K562 (cell line): ENCODE measurements at regions not wholly inside any gene's neighbourhood (a gene's known extent, or its start where the extent isn't known, plus 50 kb on each side); places are given as distances from the start of the nearest gene placed in this dataset.

Experiments
- ATAC-seq: fragments of 200-7000 bp; cut with Tn5 transposase; 3 replicates; pipeline ENCODE4 v1.9.1; 2020; ENCODE audit warnings: moderate library complexity
- BruUV-seq: library from RNA; stranded (reverse); fragments of 400-500 nt; replicated peaks from 2 replicates; lab custom pipeline; 2021; lab: Mats Ljungman, UMichigan
- CTCF ChIA-PET: fragments of 300-600 bp; formaldehyde crosslinking; extraction: SDS; loops from one replicate; lab custom pipeline; 2021; ENCODE audit warnings: low intra/inter-chr PET ratio; lab: Yijun Ruan, JAX
- POLR2A ChIA-PET: fragments of 300-600, 350-650 bp; sonication (Branson Sonifier 250); formaldehyde crosslinking; extraction: SDS; loops from one replicate; lab custom pipeline; 2021; ENCODE audit warnings: antibody characterized with exemption, inconsistent platforms; lab: Yijun Ruan, JAX
- DNase-seq, 4 experiments: peaks; one replicate each; pipeline versions ENCODE4 v3.0.0 to v3.0.0-alpha.2; 2011 to 2018; ENCODE audit warnings: low spot score in 3 of 4, mixed read lengths in 3 of 4; ENCODE audit errors: extremely low read depth in 1 of 4
- FAIRE-seq: peaks from 2 replicates; lab custom pipeline; 2011; peaks lifted over from hg19 to GRCh38; lab: Jason Lieb, UNC
- H2AFZ ChIP-seq: 2 replicates; pipeline ENCODE4 v1.6.0; 2011; ENCODE audit warnings: low read depth, low read length, control low read depth, inconsistent platforms
- H3K27ac ChIP-seq: fragments of 200-600 bp; 3 replicates; pipeline ENCODE4 v1.8.0; 2011; ENCODE audit warnings: low read depth, mild to moderate bottlenecking, control low read depth, inconsistent platforms, low read length, moderate library complexity, mixed read lengths; ENCODE audit errors: extremely low read depth
- H3K27me3 ChIP-seq, 2 experiments: fragments of 300-600 bp in 1 of 2; 2 replicates in 1 of 2; 3 replicates in 1 of 2; pipeline versions ENCODE4 v1.6.0 to v1.8.0; 2011; ENCODE audit warnings: inconsistent platforms in 2 of 2, low read length in 2 of 2, mild to moderate bottlenecking in 1 of 2, mixed read lengths in 1 of 2, moderate library complexity in 1 of 2; ENCODE audit not compliant: control insufficient read depth in 2 of 2, insufficient read depth in 2 of 2
- H3K36me3 ChIP-seq: fragments of 300-600 bp; 3 replicates; pipeline ENCODE4 v1.8.0; 2011; ENCODE audit warnings: mild to moderate bottlenecking, low read length, inconsistent platforms; ENCODE audit not compliant: control insufficient read depth, insufficient read depth
- H3K4me1 ChIP-seq, 2 experiments: fragments of 200-600 bp in 1 of 2; replicated peaks in 1 of 2; 2 replicates in 1 of 2; 3 replicates in 1 of 2; pipeline versions ENCODE4 v1.5.1 to v1.8.0; 2011; ENCODE audit warnings: inconsistent platforms in 2 of 2, low read length in 2 of 2, mild to moderate bottlenecking in 1 of 2, mixed read lengths in 1 of 2, moderate library complexity in 1 of 2; ENCODE audit not compliant: control insufficient read depth in 2 of 2, insufficient read depth in 2 of 2
- H3K4me2 ChIP-seq: 2 replicates; pipeline ENCODE4 v1.6.1; 2011; ENCODE audit warnings: low read length, control low read depth, inconsistent platforms, mixed read lengths; ENCODE audit not compliant: insufficient read depth
- H3K4me3 ChIP-seq: fragments of 200-600 bp; sonication (generic), shearing (Covaris generic); 2 replicates; pipeline ENCODE4 v1.5.1; 2016; ENCODE audit warnings: control low read depth, inconsistent platforms
- H3K79me2 ChIP-seq: fragments of 200-600 bp; 3 replicates; pipeline ENCODE4 v1.8.0; 2011; ENCODE audit warnings: low read length, inconsistent platforms; ENCODE audit not compliant: control insufficient read depth, insufficient read depth
- H3K9ac ChIP-seq, 2 experiments: 2 replicates each; pipeline versions ENCODE4 v1.6.0 to v1.6.1; 2011; ENCODE audit warnings: low read depth in 2 of 2, low read length in 2 of 2, control low read depth in 1 of 2, inconsistent platforms in 1 of 2, mild to moderate bottlenecking in 1 of 2, mixed read lengths in 1 of 2; ENCODE audit not compliant: insufficient read depth in 1 of 2
- H3K9me1 ChIP-seq: one replicate; pipeline ENCODE4 v1.6.0; 2011; ENCODE audit warnings: inconsistent platforms, mild to moderate bottlenecking, low read length, moderate library complexity; ENCODE audit not compliant: control insufficient read depth, insufficient read depth
- H3K9me3 ChIP-seq: replicated peaks from 2 replicates; pipeline ENCODE4 v1.5.1; 2011; ENCODE audit warnings: low read depth, low read length, inconsistent platforms; ENCODE audit not compliant: control insufficient read depth, insufficient read depth
- H4K20me1 ChIP-seq: replicated peaks from 2 replicates; pipeline ENCODE4 v1.6.1; 2011; ENCODE audit warnings: low read length, inconsistent platforms, mixed read lengths; ENCODE audit not compliant: control insufficient read depth, insufficient read depth
- ERF ChIP-seq: fragments of 450-650 bp; formaldehyde crosslinking; IDR thresholded peaks from 2 replicates; pipeline ENCODE4 v1.4.0; 2020; ENCODE audit warnings: mild to moderate bottlenecking, mixed read lengths
- FOXJ2 ChIP-seq: fragments of 200-800 bp; sonication (Bioruptor generic); IDR thresholded peaks from 2 replicates; pipeline ENCODE4 v1.6.1; 2016; ENCODE audit warnings: missing genetic modification characterization, missing compliant biosample characterization
- KLF16 ChIP-seq: IDR thresholded peaks from 2 replicates; pipeline ENCODE4 v1.6.1; 2016; ENCODE audit warnings: antibody characterized with exemption
- POLR2G ChIP-seq: fragments of 200-400 bp; formaldehyde crosslinking; IDR thresholded peaks from 2 replicates; pipeline ENCODE4 v1.6.1; 2017; ENCODE audit warnings: low read depth, mild to moderate bottlenecking, antibody characterized with exemption, low read length, moderate library complexity
- RBM39 ChIP-seq: fragments of 200-400 bp; formaldehyde crosslinking; optimal IDR thresholded peaks from 2 replicates; pipeline ENCODE3; 2018; ENCODE audit warnings: low read depth, low read length
- THAP12 ChIP-seq: fragments of 250-450 bp; sonication (Bioruptor Pico); IDR thresholded peaks from 2 replicates; pipeline ENCODE4 v1.9.0; 2021; ENCODE audit warnings: mild to moderate bottlenecking, inconsistent platforms
- ZNF778 ChIP-seq: fragments of 450-650 bp; formaldehyde crosslinking; IDR thresholded peaks from 2 replicates; pipeline ENCODE4 v1.4.0; 2020; ENCODE audit warnings: mild to moderate bottlenecking, moderate library complexity
- in situ Hi-C: fragments of 300-500 bp; cut with MboI; formaldehyde crosslinking; loops from 4 replicates; pipeline ENCODE4 v1.15.0; 2018; ENCODE audit warnings: inconsistent platforms, mixed read lengths
- intact Hi-C: fragments of 100-400 bp; cut with micrococcal nuclease; formaldehyde crosslinking; loops from 2 replicates; pipeline ENCODE4 v1.14.2; 2022
- TF ChIP-seq, protein P1 (sequence below): fragments of 450-650 bp; formaldehyde crosslinking; conservative IDR thresholded peaks from 2 replicates; pipeline ENCODE4 v1.4.0; 2022; ENCODE audit warnings: mild to moderate bottlenecking, missing genetic modification characterization

DNA sequence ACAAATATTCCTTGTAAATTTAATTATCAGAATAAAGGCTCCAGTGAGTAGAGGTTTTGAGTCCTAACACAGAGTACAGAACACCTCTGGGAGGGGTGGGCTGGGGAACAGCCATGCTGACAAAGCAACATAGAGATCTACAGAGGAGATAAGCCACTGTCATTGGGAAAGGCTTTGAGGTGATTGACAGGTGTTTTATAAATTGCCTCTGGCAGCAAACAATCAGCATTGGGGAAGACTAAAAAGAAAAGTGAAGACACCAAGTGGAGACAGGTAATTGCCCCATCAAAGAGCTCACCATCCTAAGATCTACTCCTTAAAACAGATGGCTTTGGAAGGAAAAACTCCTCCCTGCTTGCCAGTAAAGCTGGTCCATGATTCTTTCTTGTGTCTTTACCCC lies 189.7 kb upstream of the TLE4 start:
- no peak overlapping the region for H3K9ac ChIP-seq
- BruUV-seq, result no TSS peak
- no peaks in the 10 kb centered on the region for H3K9me1 ChIP-seq
- no peak overlapping the region for H3K27ac ChIP-seq
- ChIA-PET POLR2A (no interaction called here), CTCF (no interaction called here)
- in situ Hi-C loops (no loop called here), intact Hi-C loops (no loop called here)
- no peaks in the 10 kb centered on the region for H3K4me1 ChIP-seq
- H2AFZ ChIP-seq, result no peak overlapping the region
- FAIRE-seq (no peak), DNase-seq (no peak), ATAC-seq (no peak)
- TF ChIP-seq ZNF778 (CRISPR knock-in tag) (no peak), ERF (no peak), POLR2G (no peak), KLF16 (no peak), THAP12 (CRISPR knock-in tag) (no peak), RBM39 (no peak), FOXJ2 (tag) (no peak)
- TF ChIP-seq, protein P1, sequence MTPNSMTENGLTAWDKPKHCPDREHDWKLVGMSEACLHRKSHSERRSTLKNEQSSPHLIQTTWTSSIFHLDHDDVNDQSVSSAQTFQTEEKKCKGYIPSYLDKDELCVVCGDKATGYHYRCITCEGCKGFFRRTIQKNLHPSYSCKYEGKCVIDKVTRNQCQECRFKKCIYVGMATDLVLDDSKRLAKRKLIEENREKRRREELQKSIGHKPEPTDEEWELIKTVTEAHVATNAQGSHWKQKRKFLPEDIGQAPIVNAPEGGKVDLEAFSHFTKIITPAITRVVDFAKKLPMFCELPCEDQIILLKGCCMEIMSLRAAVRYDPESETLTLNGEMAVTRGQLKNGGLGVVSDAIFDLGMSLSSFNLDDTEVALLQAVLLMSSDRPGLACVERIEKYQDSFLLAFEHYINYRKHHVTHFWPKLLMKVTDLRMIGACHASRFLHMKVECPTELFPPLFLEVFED, result no peak
- H3K27me3 ChIP-seq, result no peaks in the 10 kb centered on the region
- no peaks in the 10 kb centered on the region for H4K20me1 ChIP-seq
- no peaks in the 10 kb centered on the region for H3K79me2 ChIP-seq
- H3K4me2 ChIP-seq, result no peak overlapping the region
- H3K36me3 ChIP-seq, result no peaks in the 10 kb centered on the region
- H3K9me3 ChIP-seq, result no peaks in the 10 kb centered on the region
- no peak overlapping the region for H3K4me3 ChIP-seq
